ENCODE measurements at regions not wholly inside any gene's neighbourhood (a gene's known extent, or its start where the extent isn't known, plus 50 kb on each side); places are given as distances from the start of the nearest gene placed in this dataset.

- H3K4me3 ChIP-seq (ENCODE audit: low read depth, low read length): no peak overlapping the region
- no peaks in the 10 kb centered on the region for H3K9me3 ChIP-seq (ENCODE audit: severe bottlenecking)
- TF ChIP-seq CTCF (IDR thresholded peaks at IDR 0.05; ENCODE audit: low read depth, low read length): no peak
- H3K36me3 ChIP-seq: no peaks in the 10 kb centered on the region
- no peak for DNase-seq
- peaks cover 70% of the 10 kb centered on the region for H3K27me3 ChIP-seq (ENCODE audit: insufficient read depth, low read depth, severe bottlenecking)
- H3K27ac ChIP-seq: no peak overlapping the region
Observed at GRCh38 chr14:98244162-98244948, 1027.6 kb downstream of the BCL11B start.

GRCh38 chr14:98244966-98245569 is 1026.9 kb downstream of the BCL11B start:
- no peak overlapping the region for H3K4me3 ChIP-seq (ENCODE audit: low read depth, low read length)
- H3K27ac ChIP-seq: no peak overlapping the region
- no peak for TF ChIP-seq CTCF (IDR thresholded peaks at IDR 0.05; ENCODE audit: low read depth, low read length)
- DNase-seq: no peak
- no peaks in the 10 kb centered on the region for H3K9me3 ChIP-seq (ENCODE audit: severe bottlenecking)
- H3K27me3 ChIP-seq (ENCODE audit: insufficient read depth, low read depth, severe bottlenecking): peaks cover 75% of the 10 kb centered on the region
- no peaks in the 10 kb centered on the region for H3K36me3 ChIP-seq

GRCh38 chr14:98249057-98249456 is 1022.9 kb downstream of the BCL11B start:
- H3K36me3 ChIP-seq: no peaks in the 10 kb centered on the region
- DNase-seq: no peak
- no peak overlapping the region for H3K4me3 ChIP-seq (ENCODE audit: low read depth, low read length)
- H3K27ac ChIP-seq: no peak overlapping the region
- no peaks in the 10 kb centered on the region for H3K9me3 ChIP-seq (ENCODE audit: severe bottlenecking)
- H3K27me3 ChIP-seq (ENCODE audit: insufficient read depth, low read depth, severe bottlenecking): peaks cover 70% of the 10 kb centered on the region
- TF ChIP-seq CTCF (IDR thresholded peaks at IDR 0.05; ENCODE audit: low read depth, low read length): no peak

- Histone ChIP-seq H3K36me3 (no peaks in the 10 kb centered on the region), H3K27ac (no peak overlapping the region), H3K4me3 (ENCODE audit: low read depth, low read length) (no peak overlapping the region), H3K9me3 (ENCODE audit: severe bottlenecking) (no peaks in the 10 kb centered on the region), H3K27me3 (ENCODE audit: insufficient read depth, low read depth, severe bottlenecking) (peaks cover 70% of the 10 kb centered on the region)
- no peak for DNase-seq
- TF ChIP-seq CTCF (IDR thresholded peaks at IDR 0.05; ENCODE audit: low read depth, low read length): no peak
Observed at GRCh38 chr14:98249476-98249875, 1022.5 kb downstream of the BCL11B start.

GRCh38 chr14:98252820-98253219 is 1019.2 kb downstream of the BCL11B start:
- TF ChIP-seq CTCF (IDR thresholded peaks at IDR 0.05; ENCODE audit: low read depth, low read length): no peak
- DNase-seq: no peak
- no peak overlapping the region for H3K4me3 ChIP-seq (ENCODE audit: low read depth, low read length)

More at GRCh38 chr14:98252820-98253219, 1019.2 kb downstream of the BCL11B start:
- no peak overlapping the region for H3K27ac ChIP-seq
- H3K27me3 ChIP-seq (ENCODE audit: insufficient read depth, low read depth, severe bottlenecking): peaks cover 65% of the 10 kb centered on the region
- H3K9me3 ChIP-seq (ENCODE audit: severe bottlenecking): no peaks in the 10 kb centered on the region
- H3K36me3 ChIP-seq: no peaks in the 10 kb centered on the region
